ENCODE measurements at regions not wholly inside any gene's neighbourhood (a gene's known extent, or its start where the extent isn't known, plus 50 kb on each side); places are given as distances from the start of the nearest gene placed in this dataset.

DNA sequence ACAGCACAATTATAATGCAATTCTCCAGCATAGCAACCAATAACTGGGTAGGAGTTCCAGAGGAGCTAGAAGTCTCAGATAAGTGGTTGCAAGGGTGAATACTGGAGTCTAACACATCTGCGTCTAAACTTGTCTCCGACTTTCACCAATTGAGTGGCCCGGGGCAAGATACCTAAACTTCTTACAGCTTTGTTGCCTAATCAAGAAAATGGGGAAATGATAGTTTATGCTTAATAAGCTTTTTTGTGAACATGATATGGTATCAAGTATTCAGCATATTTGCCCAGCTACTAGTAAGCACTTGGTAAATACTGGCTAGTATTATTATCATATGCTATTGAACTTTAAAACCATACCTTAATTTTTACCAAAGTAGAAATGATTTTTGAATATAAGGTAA, 183.5 kb downstream of the KCNJ2 start:
- TF ChIP-seq CTCF (IDR thresholded peaks at IDR 0.05) (no peak), POLR2A (IDR thresholded peaks at IDR 0.05; ENCODE audit: low read depth) (no peak)
